Keratinocyte (primary cell): ENCODE measurements at regions not wholly inside any gene's neighbourhood (a gene's known extent, or its start where the extent isn't known, plus 50 kb on each side); places are given as distances from the start of the nearest gene placed in this dataset.
"Not testable (repeated sequence)": the region's sequence is repeated elsewhere in the genome, so short reads cannot be mapped to it uniquely, and the experiment has no call there.

ENCODE experiments used
- DNase-seq: peaks from one replicate; pipeline ENCODE4 v3.0.0-alpha.2; 2011; ENCODE audit warnings: low read depth, missing footprints, low spot score
- FAIRE-seq: peaks from 2 replicates; lab custom pipeline; 2011; peaks lifted over from hg19 to GRCh38; lab: Jason Lieb, UNC
- H2AFZ ChIP-seq: 2 replicates; pipeline ENCODE4 v1.6.0; 2012; ENCODE audit warnings: low read length, control low read depth, inconsistent platforms; ENCODE audit not compliant: control insufficient read depth
- H3K27ac ChIP-seq: 2 replicates; pipeline ENCODE4 v1.5.1; 2011; ENCODE audit warnings: low read length; ENCODE audit not compliant: control insufficient read depth, insufficient read depth
- H3K27me3 ChIP-seq: 3 replicates; pipeline ENCODE4 v1.6.0; 2011; ENCODE audit warnings: low read length; ENCODE audit not compliant: control insufficient read depth, insufficient read depth; ENCODE audit errors: extremely low read depth
- H3K36me3 ChIP-seq, 2 experiments: 2 replicates in 1 of 2; 3 replicates in 1 of 2; pipeline ENCODE4 v1.5.1; 2011; ENCODE audit warnings: low read length in 2 of 2, mild to moderate bottlenecking in 1 of 2; ENCODE audit not compliant: control insufficient read depth in 2 of 2, insufficient read depth in 2 of 2; ENCODE audit errors: extremely low read depth in 1 of 2
- H3K4me1 ChIP-seq: 3 replicates; pipeline ENCODE4 v1.5.1; 2011; ENCODE audit warnings: low read length; ENCODE audit not compliant: control insufficient read depth, insufficient read depth; ENCODE audit errors: extremely low read depth
- H3K4me2 ChIP-seq: 3 replicates; pipeline ENCODE4 v1.6.0; 2011; ENCODE audit warnings: low read depth, low read length; ENCODE audit not compliant: control insufficient read depth, insufficient read depth; ENCODE audit errors: extremely low read depth
- H3K4me3 ChIP-seq, 3 experiments: fragments of 200-600 bp in 1 of 3; sonication (generic) in 1 of 3; 2 replicates in 2 of 3; 3 replicates in 1 of 3; pipeline ENCODE4 v1.5.1; 2011 to 2016; ENCODE audit warnings: low read length in 3 of 3, mild to moderate bottlenecking in 3 of 3, control low read depth in 2 of 3, inconsistent platforms in 1 of 3, low read depth in 1 of 3, mixed read lengths in 1 of 3, mixed run types in 1 of 3, moderate library complexity in 1 of 3; ENCODE audit not compliant: control insufficient read depth in 2 of 3, insufficient read depth in 2 of 3; ENCODE audit errors: extremely low read depth in 1 of 3
- H3K79me2 ChIP-seq: 2 replicates; pipeline ENCODE4 v1.6.0; 2012; ENCODE audit warnings: low read length; ENCODE audit not compliant: control insufficient read depth, insufficient read depth
- H3K9ac ChIP-seq: 3 replicates; pipeline ENCODE4 v1.6.0; 2011; ENCODE audit warnings: low read length; ENCODE audit not compliant: control insufficient read depth, insufficient read depth; ENCODE audit errors: extremely low read depth
- H3K9me1 ChIP-seq: 3 replicates; pipeline ENCODE4 v1.6.0; 2011; ENCODE audit warnings: low read length; ENCODE audit not compliant: control insufficient read depth, insufficient read depth; ENCODE audit errors: extremely low read depth
- H3K9me3 ChIP-seq: 2 replicates; pipeline ENCODE4 v1.5.1; 2012; ENCODE audit warnings: low read depth, low read length; ENCODE audit not compliant: control insufficient read depth
- H4K20me1 ChIP-seq: 3 replicates; pipeline ENCODE4 v1.6.0; 2011; ENCODE audit warnings: low read length; ENCODE audit not compliant: control insufficient read depth, insufficient read depth; ENCODE audit errors: extremely low read depth
- EZH2 ChIP-seq: IDR thresholded peaks from one replicate; pipeline ENCODE4 v1.6.1; 2012; ENCODE audit warnings: inconsistent platforms, mild to moderate bottlenecking, low read length, moderate library complexity
- dilution Hi-C: fragments of 300-500 bp; cut with MboI; formaldehyde crosslinking; loops from one replicate; pipeline ENCODE4 v1.7.0; 2020; ENCODE audit warnings: low sequenced_read_pairs; ENCODE audit not compliant: extremely low pct_ligation_motif_present
- TF ChIP-seq, protein P1 (sequence below), 3 experiments: IDR thresholded peaks in 1 of 3; conservative IDR thresholded peaks in 1 of 3; optimal IDR thresholded peaks in 1 of 3; 2 replicates in 2 of 3; 3 replicates in 1 of 3; pipeline versions ENCODE3 to v1.5.1; 2011; ENCODE audit warnings: low read length in 3 of 3, mild to moderate bottlenecking in 3 of 3, moderate library complexity in 2 of 3, control low read depth in 1 of 3, inconsistent platforms in 1 of 3; ENCODE audit not compliant: insufficient read depth in 2 of 3; ENCODE audit errors: extremely low read depth in 1 of 3

DNA sequence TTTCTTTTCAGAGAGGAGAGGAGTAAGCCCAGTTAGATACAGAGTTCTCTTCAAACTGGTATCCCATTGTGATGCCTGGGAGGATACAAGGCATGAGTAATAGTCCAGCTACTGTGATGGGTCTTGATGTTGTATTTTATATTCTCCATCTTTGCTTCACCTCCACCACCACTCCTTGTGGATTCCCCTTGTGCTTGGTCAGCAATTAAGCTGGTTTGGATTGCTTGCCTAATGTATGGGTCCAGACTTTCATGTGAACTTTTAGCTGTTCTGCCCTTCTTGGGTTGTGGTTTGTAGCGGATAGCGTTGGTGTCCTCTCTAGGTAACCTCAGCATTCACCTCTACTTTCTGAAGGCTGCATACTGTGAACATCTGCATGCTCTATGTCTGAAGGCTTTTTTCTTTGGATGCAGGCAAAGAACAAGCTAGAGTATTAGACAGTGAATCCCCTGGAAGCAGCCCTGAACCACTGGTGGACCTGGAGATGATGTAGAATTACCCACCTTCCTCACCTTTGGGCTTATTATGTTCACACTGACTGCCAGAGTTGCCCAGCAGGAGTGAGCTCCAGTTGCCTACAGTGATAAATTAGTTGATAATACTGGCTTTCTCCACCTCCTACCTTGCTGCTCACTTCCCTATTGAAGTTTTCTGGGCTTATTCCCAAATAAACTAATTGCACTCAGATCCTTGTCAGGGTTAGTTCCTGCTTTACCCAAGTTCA is 126.5 kb upstream of the MTPN start:
- TF ChIP-seq, protein P1, sequence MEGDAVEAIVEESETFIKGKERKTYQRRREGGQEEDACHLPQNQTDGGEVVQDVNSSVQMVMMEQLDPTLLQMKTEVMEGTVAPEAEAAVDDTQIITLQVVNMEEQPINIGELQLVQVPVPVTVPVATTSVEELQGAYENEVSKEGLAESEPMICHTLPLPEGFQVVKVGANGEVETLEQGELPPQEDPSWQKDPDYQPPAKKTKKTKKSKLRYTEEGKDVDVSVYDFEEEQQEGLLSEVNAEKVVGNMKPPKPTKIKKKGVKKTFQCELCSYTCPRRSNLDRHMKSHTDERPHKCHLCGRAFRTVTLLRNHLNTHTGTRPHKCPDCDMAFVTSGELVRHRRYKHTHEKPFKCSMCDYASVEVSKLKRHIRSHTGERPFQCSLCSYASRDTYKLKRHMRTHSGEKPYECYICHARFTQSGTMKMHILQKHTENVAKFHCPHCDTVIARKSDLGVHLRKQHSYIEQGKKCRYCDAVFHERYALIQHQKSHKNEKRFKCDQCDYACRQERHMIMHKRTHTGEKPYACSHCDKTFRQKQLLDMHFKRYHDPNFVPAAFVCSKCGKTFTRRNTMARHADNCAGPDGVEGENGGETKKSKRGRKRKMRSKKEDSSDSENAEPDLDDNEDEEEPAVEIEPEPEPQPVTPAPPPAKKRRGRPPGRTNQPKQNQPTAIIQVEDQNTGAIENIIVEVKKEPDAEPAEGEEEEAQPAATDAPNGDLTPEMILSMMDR (optimal IDR thresholded peaks at IDR 0.05 in 1 of 3, IDR thresholded peaks at IDR 0.05 in 1 of 3, conservative IDR thresholded peaks at IDR 0.05 in 1 of 3; ENCODE audit: extremely low read depth in 1 of 3, insufficient read depth in 2 of 3, low read length in 3 of 3), result no peak
- TF ChIP-seq EZH2, result no peak
- no peaks in the 10 kb centered on the region for H4K20me1 ChIP-seq
- H3K9ac ChIP-seq, result no peak overlapping the region
- H3K27ac ChIP-seq, result no peak overlapping the region
- H3K4me1 ChIP-seq, result no peaks in the 10 kb centered on the region
- no peak overlapping the region for H2AFZ ChIP-seq
- DNase-seq, result no peak
- FAIRE-seq, result no peak
- dilution Hi-C loops, result no loop called here
- H3K4me3 ChIP-seq, result no peak overlapping the region
- H3K9me3 ChIP-seq, result no peaks in the 10 kb centered on the region
- H3K4me2 ChIP-seq, result no peak overlapping the region
- no peaks in the 10 kb centered on the region for H3K36me3 ChIP-seq
- H3K9me1 ChIP-seq, result no peaks in the 10 kb centered on the region
- no peaks in the 10 kb centered on the region for H3K79me2 ChIP-seq
- no peaks in the 10 kb centered on the region for H3K27me3 ChIP-seq

DNA sequence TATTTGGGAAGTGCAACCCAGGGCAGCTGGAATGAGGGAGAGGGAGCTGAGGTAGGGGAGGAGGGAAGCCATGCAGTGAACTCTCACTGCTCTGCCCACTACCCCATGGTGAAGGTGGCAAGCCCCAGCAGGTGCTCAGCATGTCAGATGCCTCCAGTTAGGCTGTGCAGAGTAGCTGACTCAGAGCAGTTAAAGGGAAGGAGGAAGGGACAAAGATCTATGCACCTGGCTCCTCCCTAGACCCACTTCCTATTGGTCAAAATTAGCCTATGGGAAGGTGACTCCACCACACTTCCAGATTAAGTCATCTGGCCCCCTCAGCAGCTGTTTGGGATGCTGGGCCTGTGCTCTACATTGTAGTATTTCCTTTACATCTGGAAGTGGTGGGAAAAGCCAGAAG is 125.7 kb upstream of the MTPN start:
- DNase-seq (no peak), FAIRE-seq (no peak)
- H3K4me3 ChIP-seq, result no peak overlapping the region
- no peaks in the 10 kb centered on the region for H3K79me2 ChIP-seq
- H3K36me3 ChIP-seq, result no peaks in the 10 kb centered on the region
- no peaks in the 10 kb centered on the region for H3K27me3 ChIP-seq
- no peaks in the 10 kb centered on the region for H3K4me1 ChIP-seq
- H3K9ac ChIP-seq, result no peak overlapping the region
- no peak overlapping the region for H3K27ac ChIP-seq
- no peak overlapping the region for H3K4me2 ChIP-seq
- no peak for TF ChIP-seq EZH2
- TF ChIP-seq, protein P1 (optimal IDR thresholded peaks at IDR 0.05 in 1 of 3, IDR thresholded peaks at IDR 0.05 in 1 of 3, conservative IDR thresholded peaks at IDR 0.05 in 1 of 3; ENCODE audit: extremely low read depth in 1 of 3, insufficient read depth in 2 of 3, low read length in 3 of 3), result no peak
- H3K9me1 ChIP-seq, result no peaks in the 10 kb centered on the region
- H4K20me1 ChIP-seq, result no peaks in the 10 kb centered on the region
- no peaks in the 10 kb centered on the region for H3K9me3 ChIP-seq
- dilution Hi-C loops, result no loop called here
- no peak overlapping the region for H2AFZ ChIP-seq

DNA sequence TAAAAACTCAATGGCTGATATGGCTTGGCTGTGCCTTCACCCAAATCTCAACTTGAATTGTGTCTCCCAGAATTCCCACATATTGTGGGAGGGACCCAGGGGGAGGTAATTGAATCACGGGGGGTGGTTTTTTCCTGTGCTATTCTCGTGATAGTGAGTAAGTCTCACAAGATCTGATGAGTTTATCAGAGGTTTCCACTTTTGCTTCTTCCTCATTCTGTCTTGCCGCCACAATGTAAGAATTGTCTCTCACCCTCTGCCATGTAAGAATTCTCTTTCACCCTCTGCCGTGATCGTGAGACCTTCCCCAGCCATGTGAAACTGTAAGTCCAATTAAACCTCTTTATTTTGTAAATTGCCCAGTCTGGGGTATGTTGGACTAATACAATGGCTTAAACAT is 115.6 kb upstream of the MTPN start:
- H3K27ac ChIP-seq, H3K27me3 ChIP-seq, H3K9ac ChIP-seq, H3K9me3 ChIP-seq, H3K9me1 ChIP-seq, dilution Hi-C loops, DNase-seq, H3K36me3 ChIP-seq, H3K79me2 ChIP-seq, H2AFZ ChIP-seq, H4K20me1 ChIP-seq, H3K4me2 ChIP-seq, FAIRE-seq, H3K4me3 ChIP-seq, H3K4me1 ChIP-seq: not testable (repeated sequence)
